ENCODE measurements at regions not wholly inside any gene's neighbourhood (a gene's known extent, or its start where the extent isn't known, plus 50 kb on each side); places are given as distances from the start of the nearest gene placed in this dataset.

DNA sequence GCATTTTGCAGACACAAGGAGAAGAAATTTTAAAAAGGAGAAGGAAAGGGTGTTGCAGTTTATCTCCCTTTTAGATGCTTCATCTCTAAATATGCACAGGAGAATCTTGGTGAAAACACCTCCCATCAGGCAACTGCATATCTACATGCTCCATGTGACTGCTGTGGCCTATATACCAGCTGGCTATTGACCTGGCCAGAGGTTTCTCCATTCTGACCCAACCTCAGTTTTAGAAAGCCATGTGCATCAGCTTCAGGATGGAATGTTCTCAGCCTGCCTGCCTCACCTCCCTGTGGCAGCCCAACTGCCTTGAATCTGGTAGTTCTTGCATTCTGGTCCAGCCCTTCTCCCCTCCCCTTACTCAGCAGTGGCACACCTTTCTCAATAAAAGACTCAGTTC lies 1958.8 kb upstream of the CELF4 start:
- no peak for DNase-seq

- no peak for DNase-seq
Measured at GRCh38 chr18:39523281-39523680, 1957.7 kb upstream of the CELF4 start.

GRCh38 chr18:39521164-39521563 lies 1955.6 kb upstream of the CELF4 start:
- no peak for DNase-seq

DNA sequence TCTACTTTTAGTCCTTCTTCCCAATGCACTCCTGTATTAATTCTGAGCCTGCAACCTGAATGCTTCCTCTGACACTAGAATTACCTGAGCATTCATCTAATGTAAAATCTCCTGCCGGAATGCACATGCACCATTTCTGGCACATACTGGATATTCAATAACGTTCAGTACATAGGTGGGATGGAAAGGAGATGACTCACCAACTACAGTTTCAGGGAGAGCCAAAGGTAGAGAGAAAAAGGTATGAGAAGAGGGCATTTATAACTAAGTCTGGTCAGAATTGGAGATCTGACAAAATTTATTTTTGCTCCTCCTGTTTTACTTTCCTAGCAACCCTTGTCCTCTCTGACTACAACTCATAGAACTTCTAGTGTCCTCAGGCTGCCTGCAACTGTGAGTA lies 1954.1 kb upstream of the CELF4 start:
- DNase-seq, result no peak

DNA sequence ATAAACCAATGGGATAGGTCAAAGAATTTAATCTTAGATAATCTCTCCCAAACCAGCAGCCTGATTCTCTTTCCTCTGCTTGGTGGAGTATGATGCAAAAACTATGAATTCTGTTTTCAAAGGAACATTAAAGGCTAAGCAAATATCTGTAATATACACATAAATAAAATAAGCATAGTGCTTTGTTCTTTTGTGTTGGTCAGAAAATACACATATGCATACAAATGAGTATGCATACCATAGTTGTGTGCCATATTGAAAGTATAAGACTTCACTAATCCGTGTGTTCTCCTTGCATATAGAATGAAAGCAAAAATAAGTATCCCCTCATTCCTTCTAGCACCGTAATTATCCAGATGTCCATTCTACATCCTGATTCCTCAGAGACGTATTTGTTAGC lies 1949.7 kb upstream of the CELF4 start:
- DNase-seq, result no peak

GRCh38 chr18:39513186-39513585 lies 1947.6 kb upstream of the CELF4 start:
- DNase-seq, result no peak

GRCh38 chr18:39506581-39507330 lies 1941.2 kb upstream of the CELF4 start:
- DNase-seq, result no peak

GRCh38 chr18:39500306-39500705 lies 1934.7 kb upstream of the CELF4 start:
- DNase-seq, result no peak

- no peak for DNase-seq
Measured at GRCh38 chr18:39497821-39498220, 1932.2 kb upstream of the CELF4 start.

DNA sequence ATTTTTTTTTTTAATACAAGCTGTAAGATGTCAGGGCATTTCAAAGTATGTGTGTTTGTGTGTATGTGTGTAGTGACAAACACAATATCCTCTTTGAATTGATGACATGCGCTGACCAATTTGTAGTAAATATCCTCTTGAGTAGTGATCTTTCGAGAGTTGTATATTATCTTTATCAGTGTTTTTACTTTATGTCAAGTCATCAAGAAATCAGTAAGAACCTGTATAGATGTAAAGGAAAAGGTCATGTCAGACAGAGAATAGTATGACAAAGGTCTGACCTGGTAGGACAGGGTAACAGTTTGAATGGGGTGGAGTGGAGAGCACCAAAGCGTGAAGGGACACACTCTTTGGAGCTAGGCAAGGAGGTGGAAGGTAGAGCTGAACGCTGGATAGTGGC lies 1931.4 kb upstream of the CELF4 start:
- no peak for DNase-seq

- DNase-seq, result no peak
Measured at GRCh38 chr18:39494211-39494896, 1928.8 kb upstream of the CELF4 start.

DNA sequence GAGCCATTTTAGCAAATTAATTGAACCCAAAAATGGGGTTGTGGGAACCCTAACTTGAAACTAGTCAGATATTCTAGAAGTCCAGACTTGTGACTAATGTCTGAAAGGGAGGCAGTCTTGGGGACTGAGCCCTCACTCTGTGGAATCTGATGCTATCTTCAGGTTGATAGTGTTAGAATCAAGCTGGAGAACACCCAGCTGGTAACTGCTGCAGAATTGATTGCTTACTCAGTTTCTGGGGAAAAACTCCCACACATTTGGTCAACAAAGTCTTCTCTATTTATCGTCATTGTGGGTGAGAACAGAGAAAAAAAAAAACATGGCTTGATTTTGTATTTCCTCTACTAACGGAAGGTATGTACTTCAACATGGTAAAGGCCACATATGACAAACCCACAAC lies 1925.8 kb upstream of the CELF4 start:
- no peak for DNase-seq

DNA sequence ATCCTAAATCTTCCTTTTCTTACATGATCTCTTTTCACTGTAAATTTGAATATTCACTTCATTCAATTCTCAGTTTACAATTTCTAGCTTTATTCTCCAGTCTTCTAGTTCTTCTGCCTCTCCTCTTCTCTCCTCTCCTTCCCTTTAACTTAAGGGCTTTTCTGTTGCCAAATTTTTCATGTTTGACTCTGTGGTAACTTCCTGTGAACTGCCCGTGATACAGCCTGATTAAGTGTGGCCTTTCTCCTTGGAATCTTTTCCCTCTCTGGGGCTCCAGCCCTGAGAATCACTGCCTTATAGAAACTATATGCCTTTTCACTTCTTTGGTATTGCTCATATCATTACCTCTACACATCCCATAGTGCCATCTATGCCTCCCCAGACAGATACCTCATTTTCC lies 1923.8 kb upstream of the CELF4 start:
- no peak for DNase-seq

- DNase-seq, result no peak
Measured at GRCh38 chr18:39487932-39488331, 1922.3 kb upstream of the CELF4 start.

DNA sequence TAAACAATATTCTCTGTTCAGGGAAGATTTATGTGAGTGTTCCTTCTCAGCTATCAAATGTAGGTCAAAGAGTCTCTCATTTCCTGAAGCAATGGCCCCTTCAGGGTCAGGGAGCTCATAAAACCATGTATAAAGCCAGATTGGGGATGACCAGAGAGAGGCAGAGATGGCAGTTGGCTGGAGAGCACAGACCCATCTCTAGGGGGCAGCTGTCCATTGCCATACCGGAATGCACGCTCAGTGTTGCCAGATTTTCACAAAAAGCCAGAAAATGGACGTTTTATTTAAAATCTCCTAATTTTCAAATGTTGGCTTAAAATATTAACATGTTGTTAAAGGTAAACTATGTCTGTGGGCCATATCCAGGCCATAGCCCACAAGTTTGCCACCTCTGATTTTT lies 1920.7 kb upstream of the CELF4 start:
- no peak for DNase-seq

DNA sequence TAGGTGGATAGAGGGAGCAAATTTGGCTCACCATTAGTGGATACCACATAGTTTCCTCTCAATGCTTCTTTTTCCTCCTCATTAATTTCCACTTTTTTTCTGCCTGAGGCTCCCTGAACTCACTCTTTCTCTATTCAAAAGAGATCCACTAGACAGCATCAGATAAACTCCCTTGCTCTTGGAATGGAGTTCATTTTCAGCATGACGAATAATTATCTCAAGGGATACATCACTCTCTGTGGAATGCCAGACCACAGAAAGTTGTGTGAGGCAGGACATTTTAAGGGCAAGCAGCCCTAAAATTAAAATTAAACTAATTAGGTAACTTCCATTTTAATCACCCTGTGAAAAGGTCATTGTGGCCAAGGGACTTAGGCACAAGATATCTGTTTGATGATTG lies 1920.1 kb upstream of the CELF4 start:
- no peak for DNase-seq

DNA sequence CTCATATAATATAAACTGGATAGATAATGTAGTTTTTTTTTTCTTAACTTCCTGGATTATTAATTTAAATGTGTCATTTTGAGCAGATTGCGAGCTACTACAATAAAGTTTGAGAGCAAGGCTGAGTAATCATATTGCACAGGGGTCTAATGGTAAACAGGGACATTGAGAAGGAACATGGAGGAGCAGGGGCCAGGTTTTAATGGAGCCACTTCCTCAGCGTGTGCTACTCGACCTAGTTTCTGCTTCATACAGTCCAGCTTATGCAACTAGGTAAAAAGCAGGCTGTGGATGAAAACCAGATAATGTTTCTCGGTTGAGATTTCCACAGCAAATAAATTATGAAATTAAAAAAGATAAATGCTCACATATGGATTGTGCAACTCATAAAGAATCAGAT lies 1915.7 kb upstream of the CELF4 start:
- DNase-seq, result no peak

GRCh38 chr18:39480494-39481195 lies 1915.0 kb upstream of the CELF4 start:
- DNase-seq, result no peak

DNA sequence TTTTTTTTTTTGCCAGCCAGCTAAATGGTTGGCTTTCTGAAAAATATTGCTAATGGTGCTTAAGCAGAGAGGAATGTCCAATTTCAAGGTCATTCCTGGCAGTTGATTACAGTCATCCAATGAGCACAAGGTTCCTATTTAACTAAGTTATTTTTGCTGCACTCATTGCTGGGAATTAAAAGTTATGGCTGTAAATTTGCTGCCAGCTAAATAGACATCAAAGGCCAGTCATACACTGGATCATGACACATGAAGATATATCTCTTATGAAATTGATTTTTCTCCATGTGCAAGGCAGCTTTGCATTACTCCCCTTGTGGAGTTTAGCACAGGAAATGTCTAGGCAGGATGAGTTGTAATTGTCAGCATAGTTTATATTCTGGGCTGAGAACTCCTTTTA lies 1898.4 kb upstream of the CELF4 start:
- no peak for DNase-seq

- no peak for DNase-seq
Measured at GRCh38 chr18:39462436-39462835, 1896.8 kb upstream of the CELF4 start.

DNA sequence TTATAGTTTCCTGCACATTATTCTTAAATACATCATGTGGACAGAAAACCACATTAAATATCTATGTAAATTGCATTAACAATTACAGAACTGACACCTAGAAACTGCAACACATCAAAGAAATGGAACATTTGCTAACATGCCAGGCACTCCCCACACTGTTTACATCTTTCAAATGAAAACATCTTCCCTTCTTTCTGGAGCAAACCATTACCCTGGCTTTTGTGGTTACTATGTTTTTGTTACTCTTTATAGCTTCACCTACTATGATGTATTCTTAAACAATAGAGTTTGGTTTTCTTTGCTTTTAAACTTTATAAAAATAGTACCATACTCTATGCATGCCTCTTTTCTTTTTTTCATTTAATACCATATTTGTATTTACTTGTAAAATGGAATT lies 1894.5 kb upstream of the CELF4 start:
- no peak for DNase-seq

GRCh38 chr18:39455285-39455684 lies 1889.7 kb upstream of the CELF4 start:
- DNase-seq, result no peak

- no peak for DNase-seq
Measured at GRCh38 chr18:39454866-39455265, 1889.3 kb upstream of the CELF4 start.

GRCh38 chr18:39453882-39454281 lies 1888.3 kb upstream of the CELF4 start:
- DNase-seq, result no peak
